GM23338 (cell line): ENCODE measurements at regions not wholly inside any gene's neighbourhood (a gene's known extent, or its start where the extent isn't known, plus 50 kb on each side); places are given as distances from the start of the nearest gene placed in this dataset.

Experiments
- ATAC-seq: fragments of 200-7000 bp; cut with Tn5 transposase; 3 replicates; pipeline ENCODE4 v1.9.1; 2020
- DNase-seq: peaks from one replicate; pipeline ENCODE4 v3.0.0-alpha.2; 2015; ENCODE audit warnings: low spot score
- H2AFZ ChIP-seq: fragments of 200-600 bp; sonication (generic); 2 replicates; pipeline ENCODE4 v1.8.0; 2016; ENCODE audit warnings: antibody characterized with exemption, mild to moderate bottlenecking, moderate library complexity
- H3F3A ChIP-seq: fragments of 200-600 bp; sonication (generic); replicated peaks from 2 replicates; pipeline ENCODE4 v1.8.0; 2017; ENCODE audit warnings: antibody characterized with exemption, mixed run types, low read depth
- H3K27ac ChIP-seq: fragments of 200-600 bp; sonication (generic); 2 replicates; pipeline ENCODE4 v1.6.1; 2016; ENCODE audit warnings: low read depth
- H3K27me3 ChIP-seq: fragments of 200-600 bp; sonication (generic); 2 replicates; pipeline ENCODE4 v1.8.0; 2016; ENCODE audit warnings: mild to moderate bottlenecking, mixed run types, moderate library complexity; ENCODE audit not compliant: insufficient read depth
- H3K36me3 ChIP-seq: fragments of 200-600 bp; sonication (generic); 2 replicates; pipeline ENCODE4 v1.8.0; 2016; ENCODE audit warnings: mild to moderate bottlenecking; ENCODE audit not compliant: insufficient read depth
- H3K4me1 ChIP-seq: fragments of 200-600 bp; sonication (generic); 2 replicates; pipeline ENCODE4 v1.8.0; 2016; ENCODE audit warnings: mild to moderate bottlenecking, moderate library complexity; ENCODE audit not compliant: insufficient read depth
- H3K4me2 ChIP-seq: fragments of 200-600 bp; sonication (generic); 2 replicates; pipeline ENCODE4 v1.7.1; 2017; ENCODE audit warnings: mixed run types
- H3K4me3 ChIP-seq: fragments of 200-600 bp; sonication (generic); 2 replicates; pipeline ENCODE4 v1.6.1; 2016; ENCODE audit warnings: mixed run types
- H3K79me2 ChIP-seq: fragments of 200-600 bp; sonication (generic); replicated peaks from 2 replicates; pipeline ENCODE4 v1.8.0; 2017; ENCODE audit warnings: mild to moderate bottlenecking; ENCODE audit not compliant: insufficient read depth
- H3K9me2 ChIP-seq: fragments of 200-600 bp; sonication (generic); 2 replicates; pipeline ENCODE4 v1.8.0; 2017; ENCODE audit not compliant: insufficient read depth
- H4K20me1 ChIP-seq: fragments of 200-600 bp; sonication (generic); replicated peaks from 2 replicates; pipeline ENCODE4 v1.8.0; 2017; ENCODE audit warnings: mild to moderate bottlenecking; ENCODE audit not compliant: insufficient read depth
- H3K27ac Mint-ChIP-seq: 2 replicates; pipeline ENCODE4 v1.8.0; 2020; ENCODE audit warnings: inconsistent platforms, mild to moderate bottlenecking, moderate library complexity, mixed read lengths
- H3K27me3 Mint-ChIP-seq: 3 replicates; pipeline ENCODE4 v1.8.0; 2022; ENCODE audit warnings: low read depth, mild to moderate bottlenecking, moderate library complexity, mixed read lengths, inconsistent platforms; ENCODE audit not compliant: insufficient read depth, poor library complexity
- H3K36me3 Mint-ChIP-seq: 3 replicates; pipeline ENCODE4 v1.8.0; 2021; ENCODE audit warnings: low read depth, mild to moderate bottlenecking, inconsistent platforms, moderate library complexity, mixed read lengths
- H3K4me1 Mint-ChIP-seq: 3 replicates; pipeline ENCODE4 v1.8.0; 2020; ENCODE audit warnings: mild to moderate bottlenecking, inconsistent platforms, mixed read lengths
- H3K4me3 Mint-ChIP-seq: 3 replicates; pipeline ENCODE4 v1.8.0; 2021; ENCODE audit warnings: moderate library complexity, mild to moderate bottlenecking, inconsistent platforms, mixed read lengths
- H3K9me3 Mint-ChIP-seq: 3 replicates; pipeline ENCODE4 v1.8.0; 2020; ENCODE audit warnings: moderate library complexity, mild to moderate bottlenecking, inconsistent platforms, mixed read lengths
- CREB1 ChIP-seq: fragments of 250-450 bp; sonication (Bioruptor Pico); IDR thresholded peaks from 2 replicates; pipeline ENCODE4 v1.5.0; 2020; ENCODE audit warnings: low read depth, mild to moderate bottlenecking, moderate library complexity
- CTCF ChIP-seq, 2 experiments: fragments of 200-600 bp in 1 of 2; sonication (generic) in 1 of 2; conservative IDR thresholded peaks; 2 replicates each; pipeline versions ENCODE4 v1.5.1 to v1.6.1; 2016 to 2017; ENCODE audit warnings: antibody characterized with exemption in 2 of 2, low read depth in 2 of 2, mild to moderate bottlenecking in 2 of 2, moderate library complexity in 1 of 2
- EZH2phosphoT487 ChIP-seq: fragments of 200-600 bp; sonication (generic); IDR thresholded peaks from one replicate; pipeline ENCODE4 v1.8.1; 2018; ENCODE audit warnings: antibody characterized with exemption; ENCODE audit not compliant: unreplicated experiment
- JUNB ChIP-seq: IDR thresholded peaks from one replicate; pipeline ENCODE4 v1.6.1; 2016; ENCODE audit warnings: antibody characterized with exemption; ENCODE audit not compliant: unreplicated experiment
- NANOG ChIP-seq: IDR thresholded peaks from 2 replicates; pipeline ENCODE4 v1.6.1; 2016; ENCODE audit warnings: antibody characterized with exemption, borderline replicate concordance
- POLR2AphosphoS5 ChIP-seq: IDR thresholded peaks from 2 replicates; pipeline ENCODE4 v1.6.1; 2016; ENCODE audit warnings: antibody characterized with exemption, low read depth
- REST ChIP-seq: IDR thresholded peaks from one replicate; pipeline ENCODE4 v1.6.1; 2018; ENCODE audit warnings: antibody characterized with exemption; ENCODE audit not compliant: unreplicated experiment
- STAT1 ChIP-seq: IDR thresholded peaks from one replicate; pipeline ENCODE4 v1.6.1; 2016; ENCODE audit warnings: antibody characterized with exemption; ENCODE audit not compliant: unreplicated experiment
- ZNF114 ChIP-seq: fragments of 250-450 bp; sonication (Bioruptor Pico); IDR thresholded peaks from 2 replicates; pipeline ENCODE4 v1.5.0; 2020; ENCODE audit warnings: mild to moderate bottlenecking, moderate library complexity
- ZNF331 ChIP-seq: fragments of 250-450 bp; sonication (Bioruptor Pico); IDR thresholded peaks from 2 replicates; pipeline ENCODE4 v1.5.0; 2020; ENCODE audit warnings: low read depth, mild to moderate bottlenecking, moderate library complexity
- TF ChIP-seq, protein P1 (sequence below): IDR thresholded peaks from 2 replicates; pipeline ENCODE4 v1.6.1; 2016; ENCODE audit warnings: antibody characterized with exemption
- TF ChIP-seq, protein P2 (sequence below): fragments of 250-450 bp; sonication (Bioruptor Pico); IDR thresholded peaks from 2 replicates; pipeline ENCODE4 v1.5.0; 2020; ENCODE audit warnings: mild to moderate bottlenecking, moderate library complexity

GRCh38 chrX:35244796-35245508, 302.4 kb downstream of the FAM47B start:
- H3K9me2 ChIP-seq: no peaks in the 10 kb centered on the region
- H3K4me2 ChIP-seq: no peak overlapping the region
- H3K4me1 Mint-ChIP-seq: no peaks in the 10 kb centered on the region
- H3K36me3 ChIP-seq: no peaks in the 10 kb centered on the region
- TF ChIP-seq NANOG (no peak), CTCF (conservative IDR thresholded peaks at IDR 0.05; ENCODE audit: low read depth in 2 of 2) (no peak), CREB1 (CRISPR knock-in tag) (no peak), JUNB (no peak), STAT1 (no peak), EZH2phosphoT487 (no peak), REST (no peak), ZNF331 (CRISPR knock-in tag) (no peak), POLR2AphosphoS5 (no peak), ZNF114 (CRISPR knock-in tag) (no peak)
- TF ChIP-seq, protein P1, sequence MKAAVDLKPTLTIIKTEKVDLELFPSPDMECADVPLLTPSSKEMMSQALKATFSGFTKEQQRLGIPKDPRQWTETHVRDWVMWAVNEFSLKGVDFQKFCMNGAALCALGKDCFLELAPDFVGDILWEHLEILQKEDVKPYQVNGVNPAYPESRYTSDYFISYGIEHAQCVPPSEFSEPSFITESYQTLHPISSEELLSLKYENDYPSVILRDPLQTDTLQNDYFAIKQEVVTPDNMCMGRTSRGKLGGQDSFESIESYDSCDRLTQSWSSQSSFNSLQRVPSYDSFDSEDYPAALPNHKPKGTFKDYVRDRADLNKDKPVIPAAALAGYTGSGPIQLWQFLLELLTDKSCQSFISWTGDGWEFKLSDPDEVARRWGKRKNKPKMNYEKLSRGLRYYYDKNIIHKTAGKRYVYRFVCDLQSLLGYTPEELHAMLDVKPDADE: no peak
- TF ChIP-seq, protein P2, sequence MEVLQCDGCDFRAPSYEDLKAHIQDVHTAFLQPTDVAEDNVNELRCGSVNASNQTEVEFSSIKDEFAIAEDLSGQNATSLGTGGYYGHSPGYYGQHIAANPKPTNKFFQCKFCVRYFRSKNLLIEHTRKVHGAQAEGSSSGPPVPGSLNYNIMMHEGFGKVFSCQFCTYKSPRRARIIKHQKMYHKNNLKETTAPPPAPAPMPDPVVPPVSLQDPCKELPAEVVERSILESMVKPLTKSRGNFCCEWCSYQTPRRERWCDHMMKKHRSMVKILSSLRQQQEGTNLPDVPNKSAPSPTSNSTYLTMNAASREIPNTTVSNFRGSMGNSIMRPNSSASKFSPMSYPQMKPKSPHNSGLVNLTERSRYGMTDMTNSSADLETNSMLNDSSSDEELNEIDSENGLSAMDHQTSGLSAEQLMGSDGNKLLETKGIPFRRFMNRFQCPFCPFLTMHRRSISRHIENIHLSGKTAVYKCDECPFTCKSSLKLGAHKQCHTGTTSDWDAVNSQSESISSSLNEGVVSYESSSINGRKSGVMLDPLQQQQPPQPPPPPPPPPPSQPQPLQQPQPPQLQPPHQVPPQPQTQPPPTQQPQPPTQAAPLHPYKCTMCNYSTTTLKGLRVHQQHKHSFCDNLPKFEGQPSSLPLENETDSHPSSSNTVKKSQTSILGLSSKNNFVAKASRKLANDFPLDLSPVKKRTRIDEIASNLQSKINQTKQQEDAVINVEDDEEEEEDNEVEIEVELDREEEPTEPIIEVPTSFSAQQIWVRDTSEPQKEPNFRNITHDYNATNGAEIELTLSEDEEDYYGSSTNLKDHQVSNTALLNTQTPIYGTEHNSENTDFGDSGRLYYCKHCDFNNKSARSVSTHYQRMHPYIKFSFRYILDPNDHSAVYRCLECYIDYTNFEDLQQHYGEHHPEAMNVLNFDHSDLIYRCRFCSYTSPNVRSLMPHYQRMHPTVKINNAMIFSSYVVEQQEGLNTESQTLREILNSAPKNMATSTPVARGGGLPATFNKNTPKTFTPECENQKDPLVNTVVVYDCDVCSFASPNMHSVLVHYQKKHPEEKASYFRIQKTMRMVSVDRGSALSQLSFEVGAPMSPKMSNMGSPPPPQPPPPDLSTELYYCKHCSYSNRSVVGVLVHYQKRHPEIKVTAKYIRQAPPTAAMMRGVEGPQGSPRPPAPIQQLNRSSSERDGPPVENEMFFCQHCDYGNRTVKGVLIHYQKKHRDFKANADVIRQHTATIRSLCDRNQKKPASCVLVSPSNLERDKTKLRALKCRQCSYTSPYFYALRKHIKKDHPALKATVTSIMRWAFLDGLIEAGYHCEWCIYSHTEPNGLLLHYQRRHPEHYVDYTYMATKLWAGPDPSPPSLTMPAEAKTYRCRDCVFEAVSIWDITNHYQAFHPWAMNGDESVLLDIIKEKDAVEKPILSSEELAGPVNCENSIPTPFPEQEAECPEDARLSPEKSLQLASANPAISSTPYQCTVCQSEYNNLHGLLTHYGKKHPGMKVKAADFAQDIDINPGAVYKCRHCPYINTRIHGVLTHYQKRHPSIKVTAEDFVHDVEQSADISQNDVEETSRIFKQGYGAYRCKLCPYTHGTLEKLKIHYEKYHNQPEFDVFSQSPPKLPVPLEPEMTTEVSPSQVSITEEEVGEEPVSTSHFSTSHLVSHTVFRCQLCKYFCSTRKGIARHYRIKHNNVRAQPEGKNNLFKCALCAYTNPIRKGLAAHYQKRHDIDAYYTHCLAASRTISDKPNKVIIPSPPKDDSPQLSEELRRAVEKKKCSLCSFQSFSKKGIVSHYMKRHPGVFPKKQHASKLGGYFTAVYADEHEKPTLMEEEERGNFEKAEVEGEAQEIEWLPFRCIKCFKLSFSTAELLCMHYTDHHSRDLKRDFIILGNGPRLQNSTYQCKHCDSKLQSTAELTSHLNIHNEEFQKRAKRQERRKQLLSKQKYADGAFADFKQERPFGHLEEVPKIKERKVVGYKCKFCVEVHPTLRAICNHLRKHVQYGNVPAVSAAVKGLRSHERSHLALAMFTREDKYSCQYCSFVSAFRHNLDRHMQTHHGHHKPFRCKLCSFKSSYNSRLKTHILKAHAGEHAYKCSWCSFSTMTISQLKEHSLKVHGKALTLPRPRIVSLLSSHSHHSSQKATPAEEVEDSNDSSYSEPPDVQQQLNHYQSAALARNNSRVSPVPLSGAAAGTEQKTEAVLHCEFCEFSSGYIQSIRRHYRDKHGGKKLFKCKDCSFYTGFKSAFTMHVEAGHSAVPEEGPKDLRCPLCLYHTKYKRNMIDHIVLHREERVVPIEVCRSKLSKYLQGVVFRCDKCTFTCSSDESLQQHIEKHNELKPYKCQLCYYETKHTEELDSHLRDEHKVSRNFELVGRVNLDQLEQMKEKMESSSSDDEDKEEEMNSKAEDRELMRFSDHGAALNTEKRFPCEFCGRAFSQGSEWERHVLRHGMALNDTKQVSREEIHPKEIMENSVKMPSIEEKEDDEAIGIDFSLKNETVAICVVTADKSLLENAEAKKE (CRISPR knock-in tag): no peak
- no peaks in the 10 kb centered on the region for H3K9me3 Mint-ChIP-seq
- no peak overlapping the region for H3K4me3 Mint-ChIP-seq
- no peak overlapping the region for H3K27ac Mint-ChIP-seq
- no peaks in the 10 kb centered on the region for H4K20me1 ChIP-seq
- DNase-seq (no peak), ATAC-seq (no peak)
- no peak overlapping the region for H3K27ac ChIP-seq
- no peaks in the 10 kb centered on the region; the same call in 2 of the 3 replicates for H3K36me3 Mint-ChIP-seq
- no peaks in the 10 kb centered on the region for H3K27me3 ChIP-seq
- H3K4me3 ChIP-seq: no peak overlapping the region
- H3K27me3 Mint-ChIP-seq: no peaks in the 10 kb centered on the region
- no peaks in the 10 kb centered on the region for H3F3A ChIP-seq
- no peaks in the 10 kb centered on the region for H3K79me2 ChIP-seq
- H3K4me1 ChIP-seq: no peaks in the 10 kb centered on the region
- H2AFZ ChIP-seq: no peak overlapping the region
